ENCODE measurements at regions not wholly inside any gene's neighbourhood (a gene's known extent, or its start where the extent isn't known, plus 50 kb on each side); places are given as distances from the start of the nearest gene placed in this dataset.

DNA sequence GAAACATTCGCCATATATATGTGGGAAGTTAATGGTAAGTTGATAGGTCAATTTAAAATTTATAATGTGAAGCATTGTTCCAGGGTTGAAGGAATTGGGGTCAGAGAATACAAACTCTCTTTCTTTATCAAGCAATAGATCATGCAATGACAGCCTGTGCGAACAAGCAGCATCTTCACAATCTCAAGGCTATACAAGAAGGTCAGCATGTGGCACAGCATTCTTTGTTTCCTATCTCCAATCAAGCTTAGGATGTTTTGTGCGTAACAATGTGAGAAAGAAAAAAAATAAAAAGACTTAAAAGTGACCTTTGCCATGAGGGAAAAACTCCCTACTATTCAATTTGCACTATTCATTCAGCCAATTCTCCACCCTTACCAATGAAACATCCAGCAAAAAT is 288.1 kb upstream of the NECTIN3 start:
- no peak for DNase-seq

- no peak for DNase-seq
Observed at GRCh38 chr3:110788794-110789193, 282.8 kb upstream of the NECTIN3 start.

DNA sequence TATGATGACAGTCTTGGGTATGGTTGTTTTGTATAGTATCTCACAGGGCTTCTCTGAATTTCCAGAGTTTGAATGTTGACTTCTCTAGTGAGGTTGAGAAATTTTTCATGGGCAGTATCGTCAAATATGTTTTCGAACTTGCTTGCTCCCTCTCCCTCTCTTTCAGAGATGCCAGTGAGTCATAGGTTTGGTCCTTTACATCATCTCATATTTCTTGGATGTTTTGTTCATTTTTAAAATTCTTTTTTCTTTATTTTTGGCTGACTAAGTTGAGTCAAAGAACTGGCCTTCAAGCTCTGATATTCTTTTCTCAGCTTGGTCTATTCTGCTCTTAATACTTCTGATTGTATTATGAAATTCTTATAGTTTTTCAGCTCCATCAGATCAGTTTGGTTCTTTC is 282.3 kb upstream of the NECTIN3 start:
- no peak for DNase-seq

GRCh38 chr3:110790631-110791030 is 281.0 kb upstream of the NECTIN3 start:
- no peak for DNase-seq

GRCh38 chr3:110791995-110792686 is 279.5 kb upstream of the NECTIN3 start:
- no peak for DNase-seq

DNA sequence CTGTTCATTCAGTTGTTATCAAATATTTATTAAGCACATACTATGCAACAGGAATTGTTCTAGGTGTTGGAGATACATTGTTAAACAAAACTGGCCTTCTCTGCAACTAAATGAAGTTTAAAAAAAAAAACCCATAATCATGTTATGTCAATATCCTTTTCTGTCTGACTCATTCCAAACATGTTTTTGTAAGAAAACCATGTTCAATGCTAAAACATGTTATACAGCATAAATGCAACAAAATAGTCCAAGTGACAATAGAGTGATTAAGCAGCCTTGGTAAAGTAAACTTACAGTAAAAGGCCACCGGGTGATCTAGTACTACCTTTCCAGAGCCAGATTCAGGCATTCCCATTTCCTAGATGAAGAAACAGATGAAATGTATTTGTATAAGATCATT is 278.0 kb upstream of the NECTIN3 start:
- no peak for DNase-seq

GRCh38 chr3:110795163-110795562 is 276.5 kb upstream of the NECTIN3 start:
- DNase-seq, result no peak

- no peak for DNase-seq
Observed at GRCh38 chr3:110799271-110799670, 272.3 kb upstream of the NECTIN3 start.

DNA sequence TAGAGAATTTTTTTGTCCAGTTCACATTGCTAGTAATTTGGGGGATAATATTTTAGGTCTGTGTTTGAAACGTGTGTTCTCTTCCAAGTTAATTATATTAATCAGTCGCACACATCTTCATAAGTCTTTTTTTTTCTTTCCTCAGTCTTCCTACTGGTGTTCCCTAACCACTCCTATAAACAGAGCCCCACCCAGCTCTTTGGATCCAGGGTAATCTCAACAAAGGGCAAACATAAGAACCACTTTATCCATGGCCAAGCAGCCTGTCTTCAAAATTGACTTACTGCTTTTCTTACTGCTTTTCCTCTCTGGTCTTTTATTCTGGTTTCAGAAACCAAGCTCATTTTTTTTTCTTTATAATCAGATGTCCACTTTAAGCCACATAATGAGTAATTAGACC is 266.8 kb upstream of the NECTIN3 start:
- no peak for DNase-seq

- no peak for DNase-seq
Observed at GRCh38 chr3:110806924-110807323, 264.7 kb upstream of the NECTIN3 start.

- no peak for DNase-seq
Observed at GRCh38 chr3:110808630-110809029, 263.0 kb upstream of the NECTIN3 start.

GRCh38 chr3:110810356-110810755 is 261.3 kb upstream of the NECTIN3 start:
- DNase-seq, result no peak

DNA sequence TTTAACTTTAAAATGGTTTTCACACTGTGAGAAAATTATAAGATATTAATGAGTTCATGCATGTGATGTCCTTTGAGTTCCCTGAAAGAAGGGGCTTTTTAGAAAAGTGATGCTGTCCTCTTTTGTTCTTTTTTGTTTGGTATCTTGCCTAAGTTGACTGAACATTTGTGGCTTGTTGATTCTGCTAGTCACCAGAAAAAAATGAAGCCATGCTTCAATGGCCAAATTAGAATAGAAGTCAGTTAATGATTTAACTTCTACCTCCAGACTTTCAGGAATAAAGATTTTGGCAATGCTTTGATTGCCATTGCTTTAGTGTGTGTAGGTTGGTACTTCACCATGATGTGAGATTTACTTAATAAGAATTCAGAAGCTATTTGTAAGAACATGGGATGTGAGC is 260.6 kb upstream of the NECTIN3 start:
- no peak for DNase-seq

- no peak for DNase-seq
Observed at GRCh38 chr3:110813541-110813940, 258.1 kb upstream of the NECTIN3 start.

DNA sequence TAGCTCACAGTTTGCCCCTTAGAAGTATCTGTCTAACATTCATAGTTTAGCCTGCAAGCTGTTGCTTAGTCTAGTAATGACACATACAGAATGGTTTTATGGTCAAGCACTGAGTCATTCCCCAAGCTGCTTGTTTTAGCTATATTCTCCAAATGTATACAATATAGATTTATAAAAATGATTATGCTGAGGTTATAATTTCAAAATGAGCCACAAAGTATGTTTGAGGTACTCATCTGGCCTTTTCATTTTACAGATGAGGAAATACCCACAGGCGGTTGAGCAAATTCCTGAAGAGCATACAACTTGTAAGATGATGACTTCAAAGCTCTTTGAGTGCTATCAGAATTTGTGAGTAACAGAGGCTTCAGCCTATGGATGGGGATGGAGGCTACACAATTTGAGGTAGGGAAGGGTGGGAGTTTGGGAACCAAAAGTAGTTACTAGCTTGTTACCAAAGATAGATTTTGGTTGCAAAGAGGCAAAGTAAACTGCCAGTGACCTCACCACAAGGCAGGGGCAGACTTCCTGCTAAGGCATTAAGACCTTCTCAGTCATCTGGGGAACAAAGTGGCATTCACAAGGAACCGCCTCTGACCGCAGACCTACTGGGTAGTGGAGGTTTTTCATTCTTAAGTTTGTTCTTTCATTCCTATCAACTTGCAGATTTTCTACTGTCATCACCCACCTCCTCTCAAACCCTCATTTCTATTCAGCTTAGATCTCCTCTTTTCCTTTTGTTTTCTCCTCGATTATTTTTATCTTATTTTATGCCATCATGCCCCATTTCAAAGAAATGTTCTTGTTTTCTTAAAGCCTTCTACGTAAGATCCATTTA is 257.2 kb upstream of the NECTIN3 start:
- DNase-seq, result no peak

DNA sequence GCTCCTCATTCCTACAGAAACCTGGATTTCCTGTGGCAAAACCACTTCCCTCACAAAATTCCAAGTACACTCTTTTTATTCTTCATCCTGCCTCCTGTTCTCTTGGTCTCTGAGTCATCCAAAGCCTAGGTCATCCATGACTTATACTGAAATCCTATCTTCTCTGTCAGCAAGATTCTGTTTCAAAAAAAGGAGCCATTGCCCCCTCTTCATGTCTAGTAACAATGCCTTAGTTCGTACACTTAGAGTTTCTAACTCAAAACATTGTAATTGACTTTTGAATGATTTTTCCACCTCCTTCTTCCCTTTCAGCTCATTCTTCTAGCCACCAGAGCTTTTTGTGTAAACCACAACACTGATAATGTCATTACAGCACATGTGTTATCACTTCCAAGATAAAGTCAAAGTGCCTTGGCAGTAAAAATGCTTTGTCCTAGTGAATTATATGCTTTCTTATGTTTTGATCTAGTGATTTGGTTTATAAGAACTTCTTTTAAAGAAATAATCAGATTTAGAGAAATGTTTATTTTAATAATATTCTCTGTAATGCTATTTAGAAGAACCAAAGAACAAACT is 256.5 kb upstream of the NECTIN3 start:
- no peak for DNase-seq

- DNase-seq, result no peak
Observed at GRCh38 chr3:110816008-110816407, 255.6 kb upstream of the NECTIN3 start.

- no peak for DNase-seq
Observed at GRCh38 chr3:110821586-110821985, 250.0 kb upstream of the NECTIN3 start.

DNA sequence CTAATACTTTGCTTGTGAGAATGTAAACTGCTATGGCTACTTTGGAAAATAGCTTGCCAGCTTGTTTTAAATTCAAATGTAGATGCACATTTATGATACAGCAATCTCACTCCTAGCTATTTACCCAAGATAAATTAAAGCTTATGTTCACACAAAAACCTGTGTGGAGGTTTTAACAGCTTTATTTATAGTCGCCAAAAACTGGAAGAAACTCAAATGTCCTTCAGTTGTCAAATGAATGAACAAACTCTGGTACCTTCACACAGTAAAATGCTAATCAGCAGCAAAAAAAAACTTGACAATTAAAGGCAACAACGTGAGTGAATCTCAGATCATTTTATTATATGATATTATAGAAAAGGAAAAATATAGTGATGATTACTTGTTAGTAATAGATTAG is 248.6 kb upstream of the NECTIN3 start:
- no peak for DNase-seq

GRCh38 chr3:110846971-110847370 is 224.6 kb upstream of the NECTIN3 start:
- no peak for DNase-seq

GRCh38 chr3:110849064-110849463 is 222.6 kb upstream of the NECTIN3 start:
- no peak for DNase-seq

GRCh38 chr3:110851736-110852135 is 219.9 kb upstream of the NECTIN3 start:
- DNase-seq, result no peak

GRCh38 chr3:110855207-110855606 is 216.4 kb upstream of the NECTIN3 start:
- DNase-seq, result no peak

- DNase-seq, result no peak
Observed at GRCh38 chr3:110856916-110857315, 214.7 kb upstream of the NECTIN3 start.
